ENCODE measurements at regions not wholly inside any gene's neighbourhood (a gene's known extent, or its start where the extent isn't known, plus 50 kb on each side); places are given as distances from the start of the nearest gene placed in this dataset.

DNA sequence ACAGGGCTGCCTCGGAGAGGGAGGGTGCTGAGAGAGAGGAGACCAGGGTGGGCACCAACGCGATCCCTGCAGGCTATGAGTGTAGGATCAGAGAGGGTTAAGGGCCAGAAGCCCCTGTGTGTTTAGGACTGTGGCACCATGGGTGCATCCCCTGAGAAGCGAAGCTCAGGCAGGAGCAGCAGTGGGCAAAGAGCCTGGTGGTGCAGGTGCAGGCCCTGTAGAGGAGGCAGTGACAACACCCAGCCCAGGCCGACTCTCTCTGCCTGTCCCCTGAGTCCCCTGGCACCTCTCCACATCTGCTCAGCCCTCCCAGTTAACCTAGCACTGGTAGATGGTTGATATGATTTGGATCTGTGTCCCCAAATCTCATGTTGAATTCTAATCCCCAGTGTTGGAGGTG lies 139.8 kb downstream of the RNF152 start:
- TF ChIP-seq SPI1 (IDR thresholded peaks at IDR 0.05; ENCODE audit: low read depth, low read length) (no peak), POLR2AphosphoS5 (IDR thresholded peaks at IDR 0.05; ENCODE audit: low read depth, low read length) (no peak)
